PC-3 (cell line): ENCODE measurements at regions not wholly inside any gene's neighbourhood (a gene's known extent, or its start where the extent isn't known, plus 50 kb on each side); places are given as distances from the start of the nearest gene placed in this dataset.
A peak's percentile ranks its signal among the peaks of the same experiment; 100 is the strongest.

Experiments
- ATAC-seq: fragments of 200-7000 bp; cut with Tn5 transposase; 2 replicates; pipeline ENCODE4 v1.9.1; 2020; ENCODE audit warnings: mild to moderate bottlenecking, moderate library complexity
- BruUV-seq: library from RNA; stranded (reverse); fragments of 400-500 nt; replicated peaks from 2 replicates; lab custom pipeline; 2021; lab: Mats Ljungman, UMichigan
- CTCF ChIA-PET: fragments of 300-600 bp; sonication (Branson Sonifier 250); formaldehyde crosslinking; loops from one replicate; lab custom pipeline; 2022; ENCODE audit warnings: antibody characterized with exemption; lab: Charles Lee
- POLR2A ChIA-PET: fragments of 300-600 bp; sonication (Branson Sonifier 250); formaldehyde crosslinking; loops from one replicate; lab custom pipeline; 2022; ENCODE audit warnings: antibody characterized with exemption; ENCODE audit not compliant: unreplicated experiment; lab: Charles Lee
- DNase-seq: peaks from one replicate; pipeline ENCODE4 v3.0.0-alpha.2; 2015
- H2AFZ ChIP-seq: fragments of 300-600 bp; sonication (generic); 2 replicates; pipeline ENCODE4 v1.6.0; 2016; ENCODE audit warnings: antibody characterized with exemption, low read length
- H3F3A ChIP-seq: fragments of 300-600 bp; sonication (generic); one replicate; pipeline ENCODE4 v1.6.0; 2017; ENCODE audit warnings: antibody characterized with exemption, low read length, control low read depth, mild to moderate bottlenecking; ENCODE audit not compliant: unreplicated experiment
- H3K27ac ChIP-seq: fragments of 300-600 bp; sonication (generic); 2 replicates; pipeline ENCODE4 v1.5.1; 2016; ENCODE audit warnings: mild to moderate bottlenecking, low read length
- H3K27me3 ChIP-seq: fragments of 300-600 bp; sonication (generic); 2 replicates; pipeline ENCODE4 v1.6.1; 2016; ENCODE audit warnings: low read length, mixed read lengths
- H3K36me3 ChIP-seq: fragments of 300-600 bp; sonication (generic); 2 replicates; pipeline ENCODE4 v1.6.1; 2016; ENCODE audit warnings: low read depth, mixed run types, low read length, mixed read lengths
- H3K4me1 ChIP-seq: fragments of 300-600 bp; sonication (generic); 2 replicates; pipeline ENCODE4 v1.5.1; 2016; ENCODE audit warnings: low read length; ENCODE audit not compliant: insufficient read depth
- H3K4me2 ChIP-seq: fragments of 300-600 bp; sonication (generic); 2 replicates; pipeline ENCODE4 v1.6.0; 2016; ENCODE audit warnings: low read length
- H3K4me3 ChIP-seq: fragments of 300-600 bp; sonication (generic); 2 replicates; pipeline ENCODE4 v1.5.1; 2016; ENCODE audit warnings: mild to moderate bottlenecking, low read length, mixed read lengths
- H3K79me2 ChIP-seq: fragments of 300-600 bp; sonication (generic); 2 replicates; pipeline ENCODE4 v1.6.1; 2017; ENCODE audit warnings: low read length, mixed read lengths
- H3K9ac ChIP-seq: fragments of 300-600 bp; sonication (generic); 2 replicates; pipeline ENCODE4 v1.6.0; 2016; ENCODE audit warnings: mild to moderate bottlenecking, low read length
- H3K9me2 ChIP-seq: fragments of 300-600 bp; sonication (generic); replicated peaks from 2 replicates; pipeline ENCODE4 v1.6.1; 2016; ENCODE audit warnings: mixed run types, low read length, mixed read lengths
- H3K9me3 ChIP-seq: fragments of 300-600 bp; sonication (generic); 2 replicates; pipeline ENCODE4 v1.6.1; 2016; ENCODE audit warnings: low read length, mixed read lengths
- H4K20me1 ChIP-seq: fragments of 300-600 bp; sonication (generic); 2 replicates; pipeline ENCODE4 v1.6.1; 2016; ENCODE audit warnings: low read length, mixed read lengths
- CTCF ChIP-seq: fragments of 300-600 bp; sonication (generic); conservative IDR thresholded peaks from 2 replicates; pipeline ENCODE4 v1.5.1; 2017; ENCODE audit warnings: antibody characterized with exemption, low read depth, mild to moderate bottlenecking, low read length
- EZH2 ChIP-seq: fragments of 300-600 bp; sonication (generic); IDR thresholded peaks from one replicate; pipeline ENCODE4 v1.6.1; 2017; ENCODE audit warnings: antibody characterized with exemption, mild to moderate bottlenecking, low read length; ENCODE audit not compliant: unreplicated experiment
- EZH2phosphoT487 ChIP-seq: fragments of 300-600 bp; sonication (generic); IDR thresholded peaks from 2 replicates; pipeline ENCODE4 v1.6.1; 2018; ENCODE audit warnings: mild to moderate bottlenecking, antibody characterized with exemption, low read length, borderline replicate concordance
- intact Hi-C: fragments of 100-400 bp; cut with micrococcal nuclease; formaldehyde crosslinking; loops from 2 replicates; pipeline ENCODE4 v1.9.0; 2023

GRCh38 chr22:22397292-22397870 is 111.2 kb downstream of the ZNF280B start:
- Histone ChIP-seq H3K9ac (no peak overlapping the region), H3K4me1 (peaks cover 17% of the 10 kb centered on the region), H3K4me2 (peak overlapping the region; percentile 48; the same call in 1 of the 2 replicates), H4K20me1 (no peaks in the 10 kb centered on the region), H3K9me2 (no peaks in the 10 kb centered on the region), H3K9me3 (no peaks in the 10 kb centered on the region), H3K4me3 (no peak overlapping the region), H2AFZ (no peak overlapping the region), H3F3A (no peaks in the 10 kb centered on the region), H3K79me2 (no peaks in the 10 kb centered on the region), H3K36me3 (no peaks in the 10 kb centered on the region), H3K27me3 (no peaks in the 10 kb centered on the region), H3K27ac (no peak overlapping the region)
- ATAC-seq = peak; percentile 77
- peak; percentile 74 for DNase-seq
- no TSS peak for BruUV-seq
- ChIA-PET POLR2A (no interaction called here), CTCF (interaction anchor here (0.6 kb wide), 1 partner anchor 562 kb away, joined by 3 read pairs; no protein-coding TSS in a partner anchor)
- intact Hi-C loops = no loop called here
- TF ChIP-seq EZH2 (no peak), EZH2phosphoT487 (no peak), CTCF (no peak; the same call in 1 of the 2 replicates)

GRCh38 chr22:22397875-22398524 is 110.5 kb downstream of the ZNF280B start:
- DNase-seq = no peak
- Histone ChIP-seq H3K36me3 (no peaks in the 10 kb centered on the region), H4K20me1 (no peaks in the 10 kb centered on the region), H3F3A (no peaks in the 10 kb centered on the region), H3K9me2 (no peaks in the 10 kb centered on the region), H3K9me3 (no peaks in the 10 kb centered on the region), H3K27me3 (no peaks in the 10 kb centered on the region; the same call in 1 of the 2 replicates), H2AFZ (no peak overlapping the region), H3K79me2 (no peaks in the 10 kb centered on the region), H3K4me1 (peaks cover 17% of the 10 kb centered on the region), H3K4me3 (no peak overlapping the region), H3K27ac (no peak overlapping the region), H3K4me2 (0 out of 2 replicates have a peak overlapping the region, but pooled peaks have one; percentile 48), H3K9ac (no peak overlapping the region)
- intact Hi-C loops = no loop called here
- no peak for TF ChIP-seq EZH2
- TF ChIP-seq CTCF = no peak
- TF ChIP-seq EZH2phosphoT487 = no peak
- BruUV-seq = no TSS peak
- POLR2A ChIA-PET = no interaction called here
- CTCF ChIA-PET = interaction anchor here (0.6 kb wide), 1 partner anchor 562 kb away, joined by 3 read pairs; no protein-coding TSS in a partner anchor
- no peak for ATAC-seq
